NCI-H82 (cell line): ENCODE measurements at regions not wholly inside any gene's neighbourhood (a gene's known extent, or its start where the extent isn't known, plus 50 kb on each side); places are given as distances from the start of the nearest gene placed in this dataset.
A peak's percentile ranks its signal among the peaks of the same experiment; 100 is the strongest.
"Not testable (repeated sequence)": the region's sequence is repeated elsewhere in the genome, so short reads cannot be mapped to it uniquely, and the experiment has no call there.

Source experiments
- DNase-seq: peaks from one replicate; lab custom pipeline; 2025; lab: John Stamatoyannopoulos, UW

- DNase-seq: no peak
These were observed 95.6 kb downstream of the DLEU7 start for GRCh38 chr13:50747737-50748350.

DNA sequence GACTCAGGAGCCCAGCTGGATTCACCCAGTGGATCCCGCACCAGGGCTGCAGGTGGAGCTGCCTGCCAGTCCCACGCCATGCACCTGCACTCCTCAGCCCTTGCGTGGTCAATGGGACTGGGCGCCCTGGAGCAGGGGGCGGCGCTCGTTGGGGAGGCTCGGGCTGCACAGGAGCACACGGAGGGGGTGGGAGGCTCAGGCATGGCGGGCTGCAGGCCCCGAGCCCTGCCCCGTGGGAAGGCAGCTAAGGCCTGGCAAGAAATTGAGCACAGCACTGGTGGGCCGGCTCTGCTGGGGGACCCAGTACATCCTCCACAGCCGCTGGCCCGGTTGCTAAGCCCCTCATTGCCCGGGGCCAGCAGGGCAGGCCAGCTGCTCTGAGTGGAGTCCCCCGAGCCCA lies 90.3 kb downstream of the DLEU7 start:
- not testable (repeated sequence) for DNase-seq

GRCh38 chr13:50755862-50756685 lies 87.4 kb downstream of the DLEU7 start:
- peak; percentile 68 for DNase-seq

DNA sequence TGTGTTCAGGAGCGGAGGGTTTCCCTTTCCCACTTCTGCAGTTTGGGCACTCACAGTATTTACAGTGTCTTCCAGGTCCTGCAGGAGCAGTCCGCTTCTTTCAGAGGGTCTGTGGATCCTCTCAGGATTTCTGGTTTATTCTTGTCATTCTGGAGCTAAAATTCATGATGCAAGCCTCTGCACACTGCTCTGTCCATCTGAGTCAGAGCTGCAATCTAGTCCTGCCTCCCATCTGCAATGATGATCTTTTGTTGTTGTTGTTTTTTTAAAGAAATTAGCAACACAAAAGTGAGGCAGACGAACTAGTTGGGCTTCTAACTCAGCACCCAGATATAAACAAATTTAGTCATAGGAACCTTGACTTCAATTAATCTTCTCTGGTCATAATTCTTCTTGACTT lies 86.5 kb downstream of the DLEU7 start:
- DNase-seq: no peak

GRCh38 chr13:50758796-50759195 lies 84.7 kb downstream of the DLEU7 start:
- DNase-seq: no peak

- DNase-seq: no peak
These were observed 82.7 kb downstream of the DLEU7 start for GRCh38 chr13:50760751-50761150.

GRCh38 chr13:50761406-50761805 lies 82.1 kb downstream of the DLEU7 start:
- DNase-seq: no peak

DNA sequence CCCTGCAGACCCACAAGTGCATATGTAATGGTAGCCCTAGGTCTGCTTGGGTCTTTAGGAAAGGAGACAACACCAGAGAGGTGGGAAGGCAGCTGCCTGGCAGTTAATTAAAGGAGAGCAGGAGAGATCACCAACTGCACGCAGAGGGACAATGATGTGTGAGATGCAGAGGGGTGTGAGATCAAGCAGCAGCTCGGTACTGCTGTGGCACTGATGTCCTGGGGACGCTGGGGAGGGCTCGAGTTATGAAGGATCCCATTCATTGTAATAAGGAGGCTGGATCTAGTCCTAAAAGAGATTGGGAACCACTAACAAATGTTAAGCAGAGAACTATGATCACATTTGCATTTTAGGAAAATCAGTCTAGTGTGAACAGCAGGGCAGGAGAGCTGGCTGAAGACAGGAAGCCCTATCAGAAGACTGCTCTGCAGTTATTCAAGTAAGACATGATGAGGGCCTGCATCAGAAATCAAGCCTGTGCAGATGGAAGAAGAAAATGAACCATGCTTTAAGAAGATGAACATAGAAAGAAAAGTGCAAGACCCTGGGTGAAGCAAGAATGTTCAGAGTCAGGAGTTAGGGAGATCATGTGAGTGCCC lies 80.4 kb downstream of the DLEU7 start:
- no peak for DNase-seq

- no peak for DNase-seq
These were observed 77.5 kb downstream of the DLEU7 start for GRCh38 chr13:50766013-50766412.

DNA sequence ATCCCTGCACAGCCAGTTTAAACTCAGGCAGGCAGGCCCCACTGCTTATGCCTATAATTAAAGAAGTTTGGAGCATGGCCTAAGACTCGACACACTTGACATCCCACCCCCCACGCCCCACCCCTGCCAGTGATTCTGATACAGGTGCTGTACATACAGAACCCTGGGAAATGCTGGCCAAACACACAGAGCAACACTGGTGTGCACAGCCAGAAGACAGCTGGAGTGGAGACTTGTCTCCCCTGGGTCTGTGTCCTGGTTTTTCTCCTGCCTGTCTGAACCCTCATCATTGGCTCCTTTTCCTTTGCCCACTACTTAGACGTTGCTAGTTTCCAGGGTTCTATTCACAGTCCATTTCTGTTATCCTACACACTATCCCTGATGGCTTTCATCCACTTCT lies 76.8 kb downstream of the DLEU7 start:
- no peak for DNase-seq

GRCh38 chr13:50772881-50773280 lies 70.6 kb downstream of the DLEU7 start:
- not testable (repeated sequence) for DNase-seq
